ENCODE measurements at regions not wholly inside any gene's neighbourhood (a gene's known extent, or its start where the extent isn't known, plus 50 kb on each side); places are given as distances from the start of the nearest gene placed in this dataset.

DNA sequence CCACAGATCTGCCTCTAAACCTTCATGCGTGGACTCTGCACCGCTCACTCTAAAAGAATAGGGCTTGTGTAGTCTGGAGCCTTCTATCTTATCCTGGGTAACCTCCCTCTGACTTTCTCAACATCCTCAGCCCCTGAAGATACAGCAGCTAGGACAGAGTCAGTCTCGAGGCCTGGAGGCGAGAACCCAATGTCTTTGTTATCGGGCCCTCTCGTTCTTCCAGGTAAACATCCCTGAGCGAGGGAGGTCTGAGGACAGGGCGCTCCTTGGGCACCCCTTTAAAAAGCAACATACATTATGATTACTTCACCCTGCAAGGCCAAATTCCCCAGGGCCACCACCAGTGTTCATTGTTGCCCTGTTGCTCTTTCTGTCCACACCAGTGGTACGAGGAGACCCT, 75.4 kb upstream of the PRNP start:
- POLR2A ChIA-PET = interaction anchor here (2.5 kb wide), 1 partner anchor 55 kb away, joined by 7 read pairs; no protein-coding TSS in a partner anchor
- no peak for DNase-seq
- Mint-ChIP-seq H3K27me3 (peaks cover 10% of the 10 kb centered on the region), H3K4me3 (no peak overlapping the region), H3K36me3 (ENCODE audit: low read depth) (no peaks in the 10 kb centered on the region), H3K27ac (no peak overlapping the region), H3K4me1 (peaks cover 8% of the 10 kb centered on the region), H3K9me3 (peaks cover 4% of the 10 kb centered on the region)
- CTCF ChIA-PET = interaction anchor here (0.8 to 2.1 kb wide), 5 partner anchors 86 to 148 kb away, joined by 3 to 9 read pairs (median 3); partner anchors contain the start of gene PRND

DNA sequence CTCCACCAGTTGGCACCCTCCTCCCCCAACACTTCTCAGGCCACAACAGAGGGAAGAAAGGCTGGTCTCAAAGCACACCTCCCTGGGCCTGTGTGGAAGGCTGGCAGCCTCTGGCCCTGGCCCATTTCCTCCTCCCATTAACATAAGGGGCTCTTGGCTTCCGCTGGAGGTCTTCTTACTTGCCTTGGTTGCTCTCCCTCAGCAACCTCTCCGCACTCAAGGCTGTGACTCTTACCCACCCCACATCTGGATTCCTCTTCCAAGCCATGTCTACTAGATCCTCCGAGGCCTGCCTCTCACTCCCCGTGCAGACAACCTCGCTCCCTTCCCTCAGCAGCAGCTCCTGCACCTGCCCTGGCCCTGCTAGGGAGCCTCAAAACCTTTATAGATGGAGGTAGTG, 76.7 kb upstream of the PRNP start:
- Mint-ChIP-seq H3K9me3 (no peaks in the 10 kb centered on the region), H3K27ac (no peak overlapping the region), H3K27me3 (peaks cover 20% of the 10 kb centered on the region), H3K36me3 (ENCODE audit: low read depth) (no peaks in the 10 kb centered on the region), H3K4me1 (peaks cover 8% of the 10 kb centered on the region), H3K4me3 (no peak overlapping the region)
- ChIA-PET POLR2A (no interaction called here), CTCF (interaction anchor here (1.2 to 1.5 kb wide), 2 partner anchors 112 to 114 kb away, joined by 3 read pairs; partner anchors contain the start of gene PRND)
- DNase-seq = no peak

- H3K9me3 Mint-ChIP-seq = no peaks in the 10 kb centered on the region
- peaks cover 1% of the 10 kb centered on the region for H3K4me1 Mint-ChIP-seq
- H3K27me3 Mint-ChIP-seq = peaks cover 22% of the 10 kb centered on the region
- ChIA-PET POLR2A (no interaction called here), CTCF (interaction anchor here (0.8 to 1.8 kb wide), 4 partner anchors 110 to 133 kb away, joined by 3 to 19 read pairs (median 4); no protein-coding TSS in a partner anchor)
- no peak for DNase-seq
- H3K27ac Mint-ChIP-seq = no peak overlapping the region
- no peaks in the 10 kb centered on the region for H3K36me3 Mint-ChIP-seq (ENCODE audit: low read depth)
- H3K4me3 Mint-ChIP-seq = no peak overlapping the region
Observed at GRCh38 chr20:4608861-4609260, 77.4 kb upstream of the PRNP start.

DNA sequence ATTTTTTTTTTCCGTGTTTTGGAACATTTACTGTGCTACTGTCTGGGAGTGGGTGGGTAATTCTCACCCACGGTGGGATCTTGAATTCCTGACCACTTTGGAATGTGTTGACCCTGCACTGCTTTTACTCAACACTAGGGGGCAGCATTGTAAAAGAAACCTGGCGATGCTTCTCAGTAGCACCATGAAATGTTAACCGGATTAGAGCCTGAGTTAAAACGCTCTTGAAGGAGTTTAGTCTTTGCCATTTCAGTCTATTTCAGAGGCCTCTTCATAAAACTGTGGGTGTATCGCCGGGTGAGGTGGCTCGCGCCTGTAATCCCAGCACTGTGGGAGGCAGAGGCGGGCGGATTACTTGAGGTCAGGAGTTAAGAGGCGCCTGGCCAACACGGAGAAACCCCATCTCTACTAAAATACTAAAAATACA, 79.0 kb upstream of the PRNP start:
- POLR2A ChIA-PET = no interaction called here
- Mint-ChIP-seq H3K36me3 (ENCODE audit: low read depth) (no peaks in the 10 kb centered on the region), H3K27me3 (peaks cover 27% of the 10 kb centered on the region), H3K9me3 (no peaks in the 10 kb centered on the region), H3K27ac (no peak overlapping the region), H3K4me3 (no peak overlapping the region), H3K4me1 (no peaks in the 10 kb centered on the region)
- peak; percentile 60 for DNase-seq
- CTCF ChIA-PET = interaction anchor here (1.2 to 1.8 kb wide), 3 partner anchors 112 to 134 kb away, joined by 5 to 19 read pairs (median 6); no protein-coding TSS in a partner anchor

GRCh38 chr20:4606051-4606450, 80.2 kb upstream of the PRNP start:
- ChIA-PET CTCF (interaction anchor here (1.0 to 3.8 kb wide), 7 partner anchors 59 to 495 kb away, joined by 3 to 26 read pairs (median 7); partner anchors contain the start of gene PRND), POLR2A (no interaction called here)
- H3K4me1 Mint-ChIP-seq = no peaks in the 10 kb centered on the region
- H3K27ac Mint-ChIP-seq = no peak overlapping the region
- H3K4me3 Mint-ChIP-seq = no peak overlapping the region
- no peaks in the 10 kb centered on the region for H3K36me3 Mint-ChIP-seq (ENCODE audit: low read depth)
- peaks cover 29% of the 10 kb centered on the region for H3K27me3 Mint-ChIP-seq
- H3K9me3 Mint-ChIP-seq = no peaks in the 10 kb centered on the region
- DNase-seq = no peak

GRCh38 chr20:4605166-4605565, 81.1 kb upstream of the PRNP start:
- Mint-ChIP-seq H3K27me3 (peaks cover 35% of the 10 kb centered on the region), H3K9me3 (no peaks in the 10 kb centered on the region), H3K27ac (no peak overlapping the region), H3K4me1 (no peaks in the 10 kb centered on the region), H3K36me3 (ENCODE audit: low read depth) (no peaks in the 10 kb centered on the region), H3K4me3 (no peak overlapping the region)
- DNase-seq = no peak
- ChIA-PET CTCF (interaction anchor here (1.0 to 3.8 kb wide), 8 partner anchors 10 to 496 kb away, joined by 3 to 26 read pairs (median 6); partner anchors contain the start of gene PRND), POLR2A (no interaction called here)

- POLR2A ChIA-PET = no interaction called here
- DNase-seq = no peak
- Mint-ChIP-seq H3K4me1 (no peaks in the 10 kb centered on the region), H3K27ac (no peak overlapping the region), H3K4me3 (no peak overlapping the region), H3K9me3 (no peaks in the 10 kb centered on the region), H3K36me3 (ENCODE audit: low read depth) (no peaks in the 10 kb centered on the region), H3K27me3 (peaks cover 37% of the 10 kb centered on the region)
- CTCF ChIA-PET = interaction anchor here (1.1 to 3.8 kb wide), 6 partner anchors 9 to 496 kb away, joined by 4 to 26 read pairs (median 9); partner anchors contain the start of gene PRND
Observed at GRCh38 chr20:4604580-4604979, 81.7 kb upstream of the PRNP start.

DNA sequence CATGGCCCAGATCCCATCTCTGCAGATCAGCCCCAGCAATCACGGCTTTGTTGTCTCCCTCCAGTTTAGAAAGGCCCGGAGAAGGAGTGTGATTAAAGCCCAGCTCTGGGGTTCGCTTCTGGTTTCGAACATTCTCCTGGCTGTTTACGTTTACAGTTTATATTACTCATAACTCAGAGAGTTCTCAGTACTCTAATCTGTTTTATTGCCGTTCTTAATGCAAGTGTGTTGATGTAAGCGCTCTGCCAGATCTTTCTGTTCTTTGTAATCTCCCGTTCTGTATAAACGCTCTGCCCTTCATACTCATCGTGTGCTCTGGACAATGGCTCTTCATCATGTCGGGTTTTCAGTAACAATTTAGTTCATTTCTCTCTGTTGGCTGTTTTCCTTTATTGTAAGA, 82.5 kb upstream of the PRNP start:
- H3K27me3 Mint-ChIP-seq = peaks cover 44% of the 10 kb centered on the region
- ChIA-PET CTCF (interaction anchor here (3.8 kb wide), 1 partner anchor 119 kb away, joined by 21 read pairs; the partner anchor contains the start of gene PRND), POLR2A (no interaction called here)
- no peak overlapping the region for H3K27ac Mint-ChIP-seq
- no peaks in the 10 kb centered on the region for H3K36me3 Mint-ChIP-seq (ENCODE audit: low read depth)
- H3K4me1 Mint-ChIP-seq = no peaks in the 10 kb centered on the region
- DNase-seq = no peak
- no peak overlapping the region for H3K4me3 Mint-ChIP-seq
- H3K9me3 Mint-ChIP-seq = no peaks in the 10 kb centered on the region

DNA sequence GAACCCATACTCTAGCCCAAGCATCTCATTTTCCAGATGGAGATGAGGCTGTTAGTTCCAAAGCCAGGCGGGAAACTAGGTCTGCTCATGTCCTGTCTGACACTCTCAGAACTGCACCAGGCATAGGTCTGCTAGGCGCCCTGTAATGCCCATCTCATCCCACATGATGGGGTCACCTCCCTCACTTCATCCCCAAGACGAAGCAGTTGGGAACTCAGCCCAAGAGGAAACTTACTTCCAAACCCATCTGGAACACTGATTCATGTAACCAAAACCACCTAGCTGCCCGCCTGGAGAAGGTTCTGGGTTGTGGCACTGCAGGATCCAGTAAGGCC, 84.0 kb upstream of the PRNP start:
- Mint-ChIP-seq H3K4me3 (no peak overlapping the region), H3K27ac (no peak overlapping the region), H3K27me3 (peaks cover 51% of the 10 kb centered on the region), H3K36me3 (ENCODE audit: low read depth) (no peaks in the 10 kb centered on the region), H3K4me1 (no peaks in the 10 kb centered on the region), H3K9me3 (no peaks in the 10 kb centered on the region)
- no peak for DNase-seq
- CTCF ChIA-PET = interaction anchor here (0.6 to 3.0 kb wide), 3 partner anchors 9 to 138 kb away, joined by 3 to 11 read pairs (median 4); no protein-coding TSS in a partner anchor
- POLR2A ChIA-PET = no interaction called here

- POLR2A ChIA-PET = no interaction called here
- DNase-seq = no peak
- Mint-ChIP-seq H3K27me3 (peaks cover 53% of the 10 kb centered on the region), H3K27ac (no peak overlapping the region), H3K4me3 (no peak overlapping the region), H3K36me3 (ENCODE audit: low read depth) (no peaks in the 10 kb centered on the region), H3K4me1 (no peaks in the 10 kb centered on the region), H3K9me3 (no peaks in the 10 kb centered on the region)
- CTCF ChIA-PET = interaction anchor here (3.0 kb wide), 1 partner anchor 139 kb away, joined by 11 read pairs; no protein-coding TSS in a partner anchor
Observed at GRCh38 chr20:4601630-4602296, 84.5 kb upstream of the PRNP start.

DNA sequence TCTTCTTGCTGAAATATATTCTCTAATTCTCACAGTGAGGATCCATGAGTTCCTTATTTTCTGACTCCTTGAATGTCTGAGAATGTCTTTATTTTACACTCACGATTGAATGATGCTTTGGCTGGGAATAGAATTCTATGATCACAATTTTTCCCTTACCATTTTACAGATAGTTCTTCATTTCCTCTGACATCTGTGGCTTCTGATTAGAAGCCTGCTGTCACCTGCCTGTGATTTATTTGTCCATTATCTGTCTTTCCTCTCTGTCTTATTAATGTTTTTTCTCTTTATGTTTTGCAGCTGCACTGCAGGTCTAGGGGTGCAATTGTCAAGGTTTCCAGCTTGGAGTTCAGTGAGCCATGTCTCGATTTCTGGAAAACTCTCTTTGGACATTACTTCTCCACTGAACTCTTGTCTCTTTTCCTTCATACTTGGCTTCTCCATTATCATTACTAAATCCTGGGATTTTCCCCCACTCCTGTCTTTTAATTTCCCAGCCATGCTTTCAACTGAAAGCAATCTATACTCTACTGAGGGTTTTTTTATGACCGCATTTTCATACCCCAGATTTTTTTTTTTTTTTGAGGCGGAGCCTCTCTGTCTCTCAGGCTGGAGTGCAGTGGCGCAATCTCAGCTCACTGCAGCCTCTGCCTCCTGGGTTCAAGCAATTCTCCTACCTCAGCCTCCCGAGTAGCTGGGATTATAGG, 85.8 kb upstream of the PRNP start:
- Mint-ChIP-seq H3K27ac (no peak overlapping the region), H3K9me3 (no peaks in the 10 kb centered on the region), H3K36me3 (ENCODE audit: low read depth) (no peaks in the 10 kb centered on the region), H3K4me1 (no peaks in the 10 kb centered on the region), H3K27me3 (peaks cover 51% of the 10 kb centered on the region), H3K4me3 (no peak overlapping the region)
- no peak for DNase-seq
- ChIA-PET CTCF (interaction anchor here (3.0 kb wide), 1 partner anchor 140 kb away, joined by 11 read pairs; no protein-coding TSS in a partner anchor), POLR2A (no interaction called here)

DNA sequence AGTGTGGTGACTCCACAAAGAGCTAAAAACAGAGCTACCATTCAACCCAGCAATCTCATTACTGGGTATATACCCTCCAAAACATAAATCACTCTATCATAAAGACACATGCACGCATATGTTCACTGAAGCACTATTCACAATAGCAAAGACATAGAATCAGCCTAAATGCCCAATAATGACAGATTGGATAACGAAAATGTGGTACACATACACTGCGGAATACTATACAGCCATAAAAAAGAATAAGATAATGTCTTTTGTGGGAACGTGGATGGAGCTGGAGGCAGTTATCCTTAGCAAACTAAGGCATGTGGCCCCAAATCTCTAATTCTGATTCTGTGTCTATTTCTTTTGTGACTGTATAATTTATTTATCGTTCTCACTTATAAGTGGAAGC, 89.0 kb upstream of the PRNP start:
- CTCF ChIA-PET = interaction anchor here (1.1 kb wide), 1 partner anchor 437 kb away, joined by 3 read pairs; no protein-coding TSS in a partner anchor
- Mint-ChIP-seq H3K27me3 (peaks cover 42% of the 10 kb centered on the region), H3K4me3 (no peak overlapping the region), H3K4me1 (peaks cover 5% of the 10 kb centered on the region), H3K9me3 (no peaks in the 10 kb centered on the region), H3K36me3 (ENCODE audit: low read depth) (no peaks in the 10 kb centered on the region), H3K27ac (no peak overlapping the region)
- POLR2A ChIA-PET = no interaction called here
- DNase-seq = no peak

GRCh38 chr20:4593149-4593525, 93.1 kb upstream of the PRNP start:
- no peak overlapping the region for H3K27ac Mint-ChIP-seq
- CTCF ChIA-PET = interaction anchor here (0.6 to 1.5 kb wide), 5 partner anchors 10 to 491 kb away, joined by 3 to 5 read pairs (median 4); no protein-coding TSS in a partner anchor

More at GRCh38 chr20:4593149-4593525, 93.1 kb upstream of the PRNP start:
- H3K9me3 Mint-ChIP-seq = no peaks in the 10 kb centered on the region
- no peak for DNase-seq
- H3K27me3 Mint-ChIP-seq = peaks cover 29% of the 10 kb centered on the region
- peaks cover 5% of the 10 kb centered on the region for H3K4me1 Mint-ChIP-seq
- H3K4me3 Mint-ChIP-seq = peak overlapping the region; percentile 33
- H3K36me3 Mint-ChIP-seq (ENCODE audit: low read depth) = no peaks in the 10 kb centered on the region
- POLR2A ChIA-PET = no interaction called here

Data from activated CD4-positive, alpha-beta memory T cell treated with anti-CD3 and anti-CD28 coated beads, Interleukin-2, amount 10 ng/mL, durations not matched to agents 7 days and 5 days (primary cell).